ENCODE measurements at regions not wholly inside any gene's neighbourhood (a gene's known extent, or its start where the extent isn't known, plus 50 kb on each side); places are given as distances from the start of the nearest gene placed in this dataset.

DNA sequence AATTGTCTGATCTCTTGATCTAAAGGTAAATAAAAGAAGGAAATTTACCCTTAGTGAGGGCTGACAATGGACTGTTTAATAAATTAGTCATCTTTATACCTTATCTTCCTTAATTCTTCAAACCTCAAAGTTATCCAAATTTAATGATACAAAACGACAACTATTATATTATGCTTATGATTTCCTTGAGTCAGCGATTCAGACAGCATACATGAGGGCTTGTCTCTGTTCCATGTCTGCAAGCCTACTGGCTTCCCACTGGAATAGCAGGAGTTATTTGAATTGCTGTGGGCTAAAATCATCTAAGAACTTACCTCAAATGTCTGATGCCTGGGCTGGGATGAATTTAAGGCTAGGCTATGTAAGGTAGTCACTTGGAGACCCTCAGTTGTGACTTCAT, 197.2 kb upstream of the MDGA2 start:
- no peak overlapping the region for H3K4me3 ChIP-seq (ENCODE audit: low read length)
- no peak overlapping the region for H3K9ac ChIP-seq (ENCODE audit: low read length)
- no peaks in the 10 kb centered on the region for H3K27me3 ChIP-seq (ENCODE audit: control insufficient read depth, insufficient read depth, low read length)
- no peaks in the 10 kb centered on the region for H3K9me3 ChIP-seq (ENCODE audit: control insufficient read depth, low read depth, low read length)
- no peak overlapping the region for H3K27ac ChIP-seq (ENCODE audit: low read length)
- H3K4me1 ChIP-seq (ENCODE audit: control insufficient read depth, low read depth, low read length), result no peaks in the 10 kb centered on the region
- H3K36me3 ChIP-seq (ENCODE audit: control insufficient read depth, low read depth, low read length), result no peaks in the 10 kb centered on the region

- no peak overlapping the region for H3K4me3 ChIP-seq (ENCODE audit: low read length)
- no peak overlapping the region for H3K9ac ChIP-seq (ENCODE audit: low read length)
- no peak overlapping the region for H3K27ac ChIP-seq (ENCODE audit: low read length)
- no peaks in the 10 kb centered on the region for H3K36me3 ChIP-seq (ENCODE audit: control insufficient read depth, low read depth, low read length)
- H3K27me3 ChIP-seq (ENCODE audit: control insufficient read depth, insufficient read depth, low read length), result no peaks in the 10 kb centered on the region
- no peaks in the 10 kb centered on the region for H3K4me1 ChIP-seq (ENCODE audit: control insufficient read depth, low read depth, low read length)
- no peaks in the 10 kb centered on the region for H3K9me3 ChIP-seq (ENCODE audit: control insufficient read depth, low read depth, low read length)
Measured at GRCh38 chr14:47863441-47863840, 188.0 kb upstream of the MDGA2 start.

GRCh38 chr14:47857646-47858045, 182.2 kb upstream of the MDGA2 start:
- H3K9ac ChIP-seq (ENCODE audit: low read length), result no peak overlapping the region
- no peaks in the 10 kb centered on the region for H3K9me3 ChIP-seq (ENCODE audit: control insufficient read depth, low read depth, low read length)
- H3K27me3 ChIP-seq (ENCODE audit: control insufficient read depth, insufficient read depth, low read length), result no peaks in the 10 kb centered on the region
- H3K4me3 ChIP-seq (ENCODE audit: low read length), result no peak overlapping the region
- H3K4me1 ChIP-seq (ENCODE audit: control insufficient read depth, low read depth, low read length), result no peaks in the 10 kb centered on the region
- H3K27ac ChIP-seq (ENCODE audit: low read length), result no peak overlapping the region
- no peaks in the 10 kb centered on the region for H3K36me3 ChIP-seq (ENCODE audit: control insufficient read depth, low read depth, low read length)

GRCh38 chr14:47852278-47852677, 176.9 kb upstream of the MDGA2 start:
- Histone ChIP-seq H3K4me1 (ENCODE audit: control insufficient read depth, low read depth, low read length) (no peaks in the 10 kb centered on the region), H3K27ac (ENCODE audit: low read length) (no peak overlapping the region), H3K27me3 (ENCODE audit: control insufficient read depth, insufficient read depth, low read length) (no peaks in the 10 kb centered on the region), H3K36me3 (ENCODE audit: control insufficient read depth, low read depth, low read length) (no peaks in the 10 kb centered on the region), H3K4me3 (ENCODE audit: low read length) (no peak overlapping the region), H3K9me3 (ENCODE audit: control insufficient read depth, low read depth, low read length) (no peaks in the 10 kb centered on the region), H3K9ac (ENCODE audit: low read length) (no peak overlapping the region)

- Histone ChIP-seq H3K9me3 (ENCODE audit: control insufficient read depth, low read depth, low read length) (no peaks in the 10 kb centered on the region), H3K9ac (ENCODE audit: low read length) (no peak overlapping the region), H3K27me3 (ENCODE audit: control insufficient read depth, insufficient read depth, low read length) (no peaks in the 10 kb centered on the region), H3K36me3 (ENCODE audit: control insufficient read depth, low read depth, low read length) (no peaks in the 10 kb centered on the region), H3K27ac (ENCODE audit: low read length) (no peak overlapping the region), H3K4me3 (ENCODE audit: low read length) (no peak overlapping the region), H3K4me1 (ENCODE audit: control insufficient read depth, low read depth, low read length) (no peaks in the 10 kb centered on the region)
Measured at GRCh38 chr14:47846008-47846407, 170.6 kb upstream of the MDGA2 start.

DNA sequence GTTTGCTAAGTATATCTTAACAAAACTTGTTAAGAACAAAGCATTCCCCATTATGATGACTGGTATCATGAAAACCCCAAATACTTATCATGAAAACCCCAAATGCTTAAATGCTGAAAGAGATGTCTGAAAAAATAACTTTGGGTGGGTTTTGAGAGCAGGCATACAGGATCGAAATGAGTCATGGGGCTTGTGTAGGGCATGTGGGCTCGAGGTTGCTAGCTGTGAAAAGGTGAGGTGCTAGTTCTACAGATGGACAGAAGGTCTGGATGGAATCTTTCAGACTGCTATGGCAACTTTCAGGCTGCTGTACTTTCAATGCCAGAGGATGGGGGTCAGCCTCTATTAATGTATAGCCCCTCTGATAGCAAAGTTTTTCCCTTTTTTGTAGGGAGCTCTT, 167.8 kb upstream of the MDGA2 start:
- no peaks in the 10 kb centered on the region for H3K36me3 ChIP-seq (ENCODE audit: control insufficient read depth, low read depth, low read length)
- H3K27ac ChIP-seq (ENCODE audit: low read length), result no peak overlapping the region
- H3K4me1 ChIP-seq (ENCODE audit: control insufficient read depth, low read depth, low read length), result no peaks in the 10 kb centered on the region
- no peaks in the 10 kb centered on the region for H3K27me3 ChIP-seq (ENCODE audit: control insufficient read depth, insufficient read depth, low read length)
- no peak overlapping the region for H3K4me3 ChIP-seq (ENCODE audit: low read length)
- H3K9ac ChIP-seq (ENCODE audit: low read length), result no peak overlapping the region
- no peaks in the 10 kb centered on the region for H3K9me3 ChIP-seq (ENCODE audit: control insufficient read depth, low read depth, low read length)

DNA sequence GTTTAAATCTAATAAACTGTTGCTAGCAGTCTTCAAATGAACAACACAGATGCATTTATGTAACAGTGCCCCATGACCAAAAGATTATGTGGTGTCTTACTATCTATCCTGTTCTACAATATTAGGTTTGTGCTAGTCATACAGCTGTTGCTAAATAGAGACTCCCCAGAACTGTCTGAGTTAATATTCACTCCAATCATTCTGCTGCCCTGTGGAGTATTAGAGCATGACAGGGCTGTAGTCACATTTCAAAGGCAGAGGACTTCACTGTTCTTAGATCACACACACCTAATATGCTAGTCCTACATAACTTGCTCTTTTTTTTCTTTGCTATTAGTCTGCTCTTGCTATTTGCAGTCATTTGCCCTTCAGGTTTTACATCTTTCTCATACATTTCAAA, 157.6 kb upstream of the MDGA2 start:
- Histone ChIP-seq H3K9me3 (ENCODE audit: control insufficient read depth, low read depth, low read length) (no peaks in the 10 kb centered on the region), H3K4me3 (ENCODE audit: low read length) (no peak overlapping the region), H3K27me3 (ENCODE audit: control insufficient read depth, insufficient read depth, low read length) (no peaks in the 10 kb centered on the region), H3K4me1 (ENCODE audit: control insufficient read depth, low read depth, low read length) (no peaks in the 10 kb centered on the region), H3K9ac (ENCODE audit: low read length) (no peak overlapping the region), H3K27ac (ENCODE audit: low read length) (no peak overlapping the region), H3K36me3 (ENCODE audit: control insufficient read depth, low read depth, low read length) (no peaks in the 10 kb centered on the region)

DNA sequence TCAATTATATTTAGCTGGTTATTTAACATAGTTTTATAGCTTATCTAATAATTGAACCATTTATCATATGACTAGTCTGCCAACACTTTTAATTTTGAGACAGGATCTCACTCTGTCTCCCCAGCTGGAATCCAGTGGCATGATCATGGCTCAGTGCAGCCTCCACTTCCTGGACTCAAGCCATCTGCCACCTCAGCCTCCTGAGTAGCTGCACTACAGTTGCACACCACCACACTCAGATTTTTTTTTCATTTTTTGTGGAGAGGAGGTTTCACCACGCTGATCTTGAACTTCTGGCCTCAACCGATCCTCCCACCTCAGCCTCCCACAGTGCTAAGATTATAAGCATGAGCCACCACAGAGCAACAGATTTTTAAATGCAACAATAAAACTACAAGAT, 151.4 kb upstream of the MDGA2 start:
- Histone ChIP-seq H3K27ac (ENCODE audit: low read length) (no peak overlapping the region), H3K9me3 (ENCODE audit: control insufficient read depth, low read depth, low read length) (no peaks in the 10 kb centered on the region), H3K9ac (ENCODE audit: low read length) (no peak overlapping the region), H3K27me3 (ENCODE audit: control insufficient read depth, insufficient read depth, low read length) (no peaks in the 10 kb centered on the region), H3K4me1 (ENCODE audit: control insufficient read depth, low read depth, low read length) (no peaks in the 10 kb centered on the region), H3K4me3 (ENCODE audit: low read length) (no peak overlapping the region), H3K36me3 (ENCODE audit: control insufficient read depth, low read depth, low read length) (no peaks in the 10 kb centered on the region)

GRCh38 chr14:47822326-47822725, 146.9 kb upstream of the MDGA2 start:
- Histone ChIP-seq H3K4me3 (ENCODE audit: low read length) (no peak overlapping the region), H3K36me3 (ENCODE audit: control insufficient read depth, low read depth, low read length) (no peaks in the 10 kb centered on the region), H3K27ac (ENCODE audit: low read length) (no peak overlapping the region), H3K9ac (ENCODE audit: low read length) (no peak overlapping the region), H3K9me3 (ENCODE audit: control insufficient read depth, low read depth, low read length) (no peaks in the 10 kb centered on the region), H3K27me3 (ENCODE audit: control insufficient read depth, insufficient read depth, low read length) (no peaks in the 10 kb centered on the region), H3K4me1 (ENCODE audit: control insufficient read depth, low read depth, low read length) (no peaks in the 10 kb centered on the region)

- Histone ChIP-seq H3K27ac (ENCODE audit: low read length) (no peak overlapping the region), H3K9me3 (ENCODE audit: control insufficient read depth, low read depth, low read length) (no peaks in the 10 kb centered on the region), H3K4me1 (ENCODE audit: control insufficient read depth, low read depth, low read length) (no peaks in the 10 kb centered on the region), H3K36me3 (ENCODE audit: control insufficient read depth, low read depth, low read length) (no peaks in the 10 kb centered on the region), H3K9ac (ENCODE audit: low read length) (no peak overlapping the region), H3K27me3 (ENCODE audit: control insufficient read depth, insufficient read depth, low read length) (no peaks in the 10 kb centered on the region), H3K4me3 (ENCODE audit: low read length) (no peak overlapping the region)
Measured at GRCh38 chr14:47821135-47821534, 145.7 kb upstream of the MDGA2 start.

- Histone ChIP-seq H3K9me3 (ENCODE audit: control insufficient read depth, low read depth, low read length) (no peaks in the 10 kb centered on the region), H3K27ac (ENCODE audit: low read length) (no peak overlapping the region), H3K4me3 (ENCODE audit: low read length) (no peak overlapping the region), H3K9ac (ENCODE audit: low read length) (no peak overlapping the region), H3K4me1 (ENCODE audit: control insufficient read depth, low read depth, low read length) (peaks cover 4% of the 10 kb centered on the region), H3K36me3 (ENCODE audit: control insufficient read depth, low read depth, low read length) (no peaks in the 10 kb centered on the region), H3K27me3 (ENCODE audit: control insufficient read depth, insufficient read depth, low read length) (no peaks in the 10 kb centered on the region)
Measured at GRCh38 chr14:47790477-47790876, 115.1 kb upstream of the MDGA2 start.

- H3K27me3 ChIP-seq (ENCODE audit: control insufficient read depth, insufficient read depth, low read length), result no peaks in the 10 kb centered on the region
- no peaks in the 10 kb centered on the region for H3K9me3 ChIP-seq (ENCODE audit: control insufficient read depth, low read depth, low read length)
- H3K27ac ChIP-seq (ENCODE audit: low read length), result no peak overlapping the region
- H3K4me1 ChIP-seq (ENCODE audit: control insufficient read depth, low read depth, low read length), result no peaks in the 10 kb centered on the region
- no peak overlapping the region for H3K4me3 ChIP-seq (ENCODE audit: low read length)
- H3K36me3 ChIP-seq (ENCODE audit: control insufficient read depth, low read depth, low read length), result no peaks in the 10 kb centered on the region
- H3K9ac ChIP-seq (ENCODE audit: low read length), result no peak overlapping the region
Measured at GRCh38 chr14:47785058-47785457, 109.7 kb upstream of the MDGA2 start.
